T-cell (primary cell): ENCODE measurements at regions not wholly inside any gene's neighbourhood (a gene's known extent, or its start where the extent isn't known, plus 50 kb on each side); places are given as distances from the start of the nearest gene placed in this dataset.
"Not testable (repeated sequence)": the region's sequence is repeated elsewhere in the genome, so short reads cannot be mapped to it uniquely, and the experiment has no call there.

ENCODE experiments used
- ATAC-seq, 4 experiments: fragments of 200-7000 bp in 3 of 4; fragments of 150-1000 bp in 1 of 4; cut with Tn5 transposase; replicated peaks in 1 of 4; 1 replicate in 3 of 4; 2 replicates in 1 of 4; pipeline ENCODE4 v1.10.0; 2021; ENCODE audit warnings: moderate library complexity in 3 of 4, mild to moderate bottlenecking in 2 of 4, moderate number of reproducible peaks in 1 of 4
- CTCF ChIA-PET, 2 donors: fragments of 300-600 bp; sonication (Branson Sonifier 250); formaldehyde crosslinking; loops; one replicate each; lab custom pipeline; 2022; ENCODE audit warnings: antibody characterized with exemption in 2 of 2; lab: Charles Lee
- POLR2A ChIA-PET, 2 donors: fragments of 300-600 bp; sonication (Branson Sonifier 250); formaldehyde crosslinking; loops; one replicate each; lab custom pipeline; 2022; ENCODE audit warnings: antibody characterized with exemption in 2 of 2; lab: Charles Lee
- DNase-seq, 35 experiments: peaks; one replicate each; pipeline versions ENCODE4 v3.0.0 to v3.0.0-alpha.2; 2013 to 2023
- H3K27ac ChIP-seq: one replicate; pipeline ENCODE4 v1.5.1; 2013; ENCODE audit warnings: low read length
- H3K27me3 ChIP-seq, 2 experiments: replicated peaks in 1 of 2; 1 replicate in 1 of 2; 2 replicates in 1 of 2; pipeline versions ENCODE4 v1.6.1 to v1.7.0; 2013; ENCODE audit warnings: low read length in 1 of 2, mixed read lengths in 1 of 2; ENCODE audit not compliant: control insufficient read depth in 2 of 2, insufficient read depth in 2 of 2; ENCODE audit errors: extremely low read depth in 1 of 2
- H3K36me3 ChIP-seq, 2 donors: 1 replicate in 1 of 2; 2 replicates in 1 of 2; pipeline versions ENCODE4 v1.6.1 to v1.7.0; 2013; ENCODE audit warnings: low read length in 1 of 2; ENCODE audit not compliant: control insufficient read depth in 2 of 2, insufficient read depth in 1 of 2; ENCODE audit errors: extremely low read depth in 1 of 2
- H3K4me1 ChIP-seq, 2 experiments: 1 replicate in 1 of 2; 2 replicates in 1 of 2; pipeline versions ENCODE4 v1.6.1 to v1.7.0; 2013; ENCODE audit warnings: low read length in 2 of 2, mixed read lengths in 1 of 2; ENCODE audit not compliant: insufficient read depth in 2 of 2, control insufficient read depth in 1 of 2; ENCODE audit errors: extremely low read depth in 1 of 2
- H3K4me3 ChIP-seq, 2 donors: 1 replicate in 1 of 2; 2 replicates in 1 of 2; pipeline versions ENCODE4 v1.5.1 to v1.7.0; 2013; ENCODE audit warnings: mild to moderate bottlenecking in 2 of 2, low read length in 1 of 2, moderate library complexity in 1 of 2; ENCODE audit not compliant: control insufficient read depth in 1 of 2; ENCODE audit errors: extremely low read depth in 1 of 2
- H3K9me3 ChIP-seq: 2 replicates; pipeline ENCODE4 v1.7.0; 2013
- H3K27ac Mint-ChIP-seq, 2 donors: one replicate each; pipeline ENCODE4 v1.8.0; 2020 to 2021; ENCODE audit warnings: mild to moderate bottlenecking in 2 of 2, mixed read lengths in 2 of 2
- H3K27me3 Mint-ChIP-seq, 2 donors: one replicate each; pipeline ENCODE4 v1.8.0; 2021 to 2022; ENCODE audit warnings: mixed read lengths in 2 of 2
- H3K36me3 Mint-ChIP-seq: one replicate; pipeline ENCODE4 v1.8.0; 2021; ENCODE audit warnings: mixed read lengths
- H3K4me1 Mint-ChIP-seq, 3 donors: one replicate each; pipeline ENCODE4 v1.8.0; 2020 to 2022; ENCODE audit warnings: mixed read lengths in 3 of 3, mild to moderate bottlenecking in 1 of 3
- H3K4me3 Mint-ChIP-seq, 3 donors: one replicate each; pipeline ENCODE4 v1.8.0; 2020 to 2022; ENCODE audit warnings: mild to moderate bottlenecking in 3 of 3, mixed read lengths in 3 of 3, moderate library complexity in 3 of 3
- H3K9me3 Mint-ChIP-seq, 3 donors: one replicate each; pipeline ENCODE4 v1.8.0; 2020 to 2022; ENCODE audit warnings: mixed read lengths in 3 of 3
- WGBS: methylation state at CpG from one replicate; pipeline ENCODE4 v1.1.5; 2013; ENCODE audit warnings: missing lambda C conversion rate; ENCODE audit not compliant: insufficient coverage; 5-methylcytosine and 5-hydroxymethylcytosine counted together

DNA sequence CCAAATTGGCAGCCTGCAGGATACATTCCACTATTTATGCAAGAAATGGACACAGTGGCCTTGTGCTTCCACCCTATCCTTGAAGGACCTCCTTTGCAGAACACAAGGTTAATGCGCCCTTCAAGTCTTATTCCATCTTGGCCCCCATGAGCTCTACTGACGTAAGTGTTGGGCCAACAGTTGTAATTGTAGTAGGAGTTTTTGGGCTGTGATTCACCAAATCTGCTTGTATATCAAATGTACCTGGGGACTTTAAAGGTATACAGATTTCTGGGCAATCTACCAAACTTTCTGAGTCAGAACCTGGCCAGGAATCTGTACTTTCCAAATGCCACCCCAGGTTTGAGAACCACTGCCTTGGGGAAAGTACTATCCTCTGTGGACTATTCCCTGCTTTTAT, 100.9 kb upstream of the MARK1 start:
- peaks cover 0 to 27% of the 10 kb centered on the region in 2 donors for H3K27me3 Mint-ChIP-seq
- peaks cover 0 to 2% of the 10 kb centered on the region in 2 experiments for H3K27me3 ChIP-seq
- no peak overlapping the region for H3K4me3 Mint-ChIP-seq
- no peaks in the 10 kb centered on the region for H3K9me3 Mint-ChIP-seq
- H3K9me3 ChIP-seq, result no peaks in the 10 kb centered on the region
- CTCF ChIA-PET, result no interaction called here
- no peak for DNase-seq
- no CpG with 5 or more reads among the region's 2 CpGs for WGBS
- no peak for ATAC-seq
- no peak overlapping the region for H3K27ac Mint-ChIP-seq
- H3K27ac ChIP-seq, result no peak overlapping the region
- H3K36me3 Mint-ChIP-seq, result no peaks in the 10 kb centered on the region
- H3K36me3 ChIP-seq, result no peaks in the 10 kb centered on the region
- POLR2A ChIA-PET, result interaction anchor here in 1 of 2 donors (0.6 kb wide), 1 partner anchor 545 kb away, joined by 3 read pairs; no protein-coding TSS in a partner anchor
- no peak overlapping the region for H3K4me3 ChIP-seq
- H3K4me1 ChIP-seq, result no peaks in the 10 kb centered on the region
- H3K4me1 Mint-ChIP-seq, result no peaks in the 10 kb centered on the region

GRCh38 chr1:220425852-220426251, 102.1 kb upstream of the MARK1 start:
- no peak for ATAC-seq
- H3K4me1 Mint-ChIP-seq, result no peaks in the 10 kb centered on the region
- H3K27me3 ChIP-seq, result peaks cover 0 to 2% of the 10 kb centered on the region in 2 experiments
- ChIA-PET POLR2A (no interaction called here), CTCF (no interaction called here)
- no peaks in the 10 kb centered on the region for H3K9me3 ChIP-seq
- no peak for DNase-seq
- H3K9me3 Mint-ChIP-seq, result no peaks in the 10 kb centered on the region
- no peak overlapping the region for H3K27ac ChIP-seq
- no peaks in the 10 kb centered on the region for H3K4me1 ChIP-seq
- no peaks in the 10 kb centered on the region for H3K36me3 Mint-ChIP-seq
- H3K36me3 ChIP-seq, result no peaks in the 10 kb centered on the region
- H3K27me3 Mint-ChIP-seq, result peaks cover 0 to 30% of the 10 kb centered on the region in 2 donors
- no peak overlapping the region for H3K4me3 ChIP-seq
- no CpG with 5 or more reads among the region's 1 CpG for WGBS
- no peak overlapping the region for H3K27ac Mint-ChIP-seq
- no peak overlapping the region for H3K4me3 Mint-ChIP-seq

GRCh38 chr1:220421508-220421907, 106.4 kb upstream of the MARK1 start:
- ChIA-PET POLR2A (no interaction called here), CTCF (no interaction called here)
- no peaks in the 10 kb centered on the region for H3K9me3 Mint-ChIP-seq
- Histone ChIP-seq H3K9me3 (no peaks in the 10 kb centered on the region), H3K4me1 (no peaks in the 10 kb centered on the region), H3K27me3 (no peaks in the 10 kb centered on the region), H3K4me3 (no peak overlapping the region), H3K36me3 (no peaks in the 10 kb centered on the region), H3K27ac (no peak overlapping the region)
- no peak overlapping the region for H3K4me3 Mint-ChIP-seq
- H3K36me3 Mint-ChIP-seq, result no peaks in the 10 kb centered on the region
- H3K4me1 Mint-ChIP-seq, result no peaks in the 10 kb centered on the region
- H3K27ac Mint-ChIP-seq, result no peak overlapping the region
- no peak for DNase-seq
- H3K27me3 Mint-ChIP-seq, result peaks cover 0 to 15% of the 10 kb centered on the region in 2 donors
- 71% methylated on average over 1 of the region's 2 CpGs for WGBS
- no peak for ATAC-seq

DNA sequence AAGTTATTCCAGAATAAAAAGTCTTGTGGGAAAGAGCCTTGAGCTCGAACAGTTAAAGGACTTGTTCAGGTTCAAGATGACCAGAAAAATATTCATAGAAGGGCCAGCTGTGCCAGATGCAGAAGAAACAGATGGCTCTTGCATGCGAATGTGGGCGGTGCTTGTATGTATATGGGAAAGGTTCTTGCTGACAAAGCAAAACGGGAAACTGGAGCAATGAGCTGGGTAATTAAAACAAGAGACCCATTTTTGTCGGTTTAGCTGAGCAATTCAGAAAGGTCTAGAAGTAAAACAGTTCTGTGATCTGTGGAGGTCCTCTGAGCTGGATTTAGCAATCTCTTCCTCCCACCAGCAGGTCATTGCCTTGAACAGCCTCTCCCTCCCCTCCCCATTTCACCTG, 107.2 kb upstream of the MARK1 start:
- ChIA-PET CTCF (interaction anchor here in 1 of 2 donors (0.6 kb wide), 1 partner anchor 11 kb away, joined by 4 read pairs; no protein-coding TSS in a partner anchor), POLR2A (no interaction called here)
- Histone ChIP-seq H3K36me3 (no peaks in the 10 kb centered on the region), H3K27ac (no peak overlapping the region), H3K4me1 (no peaks in the 10 kb centered on the region), H3K4me3 (no peak overlapping the region), H3K27me3 (no peaks in the 10 kb centered on the region), H3K9me3 (no peaks in the 10 kb centered on the region)
- no peak overlapping the region for H3K27ac Mint-ChIP-seq
- no peaks in the 10 kb centered on the region for H3K9me3 Mint-ChIP-seq
- peaks cover 0 to 12% of the 10 kb centered on the region in 2 donors for H3K27me3 Mint-ChIP-seq
- 54% methylated on average over 5 of the region's 5 CpGs for WGBS
- no peak for DNase-seq
- H3K36me3 Mint-ChIP-seq, result no peaks in the 10 kb centered on the region
- no peak for ATAC-seq
- H3K4me1 Mint-ChIP-seq, result no peaks in the 10 kb centered on the region
- H3K4me3 Mint-ChIP-seq, result no peak overlapping the region

GRCh38 chr1:220412382-220412781, 115.6 kb upstream of the MARK1 start:
- H3K27me3 Mint-ChIP-seq, H3K9me3 Mint-ChIP-seq, CTCF ChIA-PET, H3K27me3 ChIP-seq, H3K4me1 Mint-ChIP-seq, ATAC-seq, H3K9me3 ChIP-seq, POLR2A ChIA-PET, DNase-seq, H3K27ac Mint-ChIP-seq, H3K4me3 ChIP-seq, H3K27ac ChIP-seq, H3K36me3 Mint-ChIP-seq, H3K4me3 Mint-ChIP-seq, H3K4me1 ChIP-seq, H3K36me3 ChIP-seq: not testable (repeated sequence)
- WGBS, result 84% methylated on average over 16 of the region's 19 CpGs

- WGBS, result 20% methylated on average over 1 of the region's 7 CpGs
- H3K27ac ChIP-seq, result no peak overlapping the region
- peaks cover 0 to 4% of the 10 kb centered on the region in 2 experiments for H3K27me3 ChIP-seq
- Mint-ChIP-seq H3K4me1 (no peaks in the 10 kb centered on the region), H3K36me3 (no peaks in the 10 kb centered on the region), H3K4me3 (no peak overlapping the region), H3K27me3 (peaks cover 9 to 12% of the 10 kb centered on the region in 2 donors), H3K9me3 (peaks cover 0 to 4% (median 0%) of the 10 kb centered on the region in 3 donors), H3K27ac (no peak overlapping the region)
- ChIA-PET CTCF (no interaction called here), POLR2A (no interaction called here)
- no peaks in the 10 kb centered on the region for H3K36me3 ChIP-seq
- no peaks in the 10 kb centered on the region for H3K4me1 ChIP-seq
- no peaks in the 10 kb centered on the region for H3K9me3 ChIP-seq
- no peak for ATAC-seq
- no peak for DNase-seq
- H3K4me3 ChIP-seq, result no peak overlapping the region
Measured at GRCh38 chr1:220410611-220411010, 117.3 kb upstream of the MARK1 start.
